ENCODE measurements at regions not wholly inside any gene's neighbourhood (a gene's known extent, or its start where the extent isn't known, plus 50 kb on each side); places are given as distances from the start of the nearest gene placed in this dataset.

DNA sequence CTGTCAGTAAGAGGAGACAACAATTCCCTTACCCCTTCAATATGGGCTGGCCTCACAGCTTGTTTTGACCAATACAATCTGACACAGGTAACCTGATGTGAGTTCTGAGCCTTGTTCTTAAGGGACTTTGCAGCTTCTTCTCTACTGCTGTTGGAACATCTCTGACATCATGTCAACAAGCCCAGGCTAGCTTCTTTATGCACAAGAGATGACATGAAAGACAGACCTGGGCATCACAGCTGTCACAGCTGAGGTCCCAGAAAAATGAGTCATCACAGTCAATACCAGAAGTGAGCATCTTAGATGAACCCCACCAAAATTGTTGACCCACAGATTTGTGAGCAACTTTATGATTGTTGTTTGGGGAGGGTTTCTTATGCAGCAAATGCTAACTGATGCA is 431.7 kb upstream of the PSMD7 start:
- no peaks in the 10 kb centered on the region for H4K20me1 ChIP-seq (replicated peaks; ENCODE audit: insufficient read depth)
- H3K4me3 Mint-ChIP-seq: no peak overlapping the region
- H3K9me3 Mint-ChIP-seq: no peaks in the 10 kb centered on the region
- DNase-seq (ENCODE audit: low spot score): no peak
- H3K79me2 ChIP-seq (replicated peaks; ENCODE audit: insufficient read depth): no peaks in the 10 kb centered on the region
- TF ChIP-seq ZNF114 (CRISPR knock-in tag; IDR thresholded peaks at IDR 0.05): no peak
- TF ChIP-seq NANOG (IDR thresholded peaks at IDR 0.05; ENCODE audit: borderline replicate concordance): no peak
- TF ChIP-seq, protein P1, sequence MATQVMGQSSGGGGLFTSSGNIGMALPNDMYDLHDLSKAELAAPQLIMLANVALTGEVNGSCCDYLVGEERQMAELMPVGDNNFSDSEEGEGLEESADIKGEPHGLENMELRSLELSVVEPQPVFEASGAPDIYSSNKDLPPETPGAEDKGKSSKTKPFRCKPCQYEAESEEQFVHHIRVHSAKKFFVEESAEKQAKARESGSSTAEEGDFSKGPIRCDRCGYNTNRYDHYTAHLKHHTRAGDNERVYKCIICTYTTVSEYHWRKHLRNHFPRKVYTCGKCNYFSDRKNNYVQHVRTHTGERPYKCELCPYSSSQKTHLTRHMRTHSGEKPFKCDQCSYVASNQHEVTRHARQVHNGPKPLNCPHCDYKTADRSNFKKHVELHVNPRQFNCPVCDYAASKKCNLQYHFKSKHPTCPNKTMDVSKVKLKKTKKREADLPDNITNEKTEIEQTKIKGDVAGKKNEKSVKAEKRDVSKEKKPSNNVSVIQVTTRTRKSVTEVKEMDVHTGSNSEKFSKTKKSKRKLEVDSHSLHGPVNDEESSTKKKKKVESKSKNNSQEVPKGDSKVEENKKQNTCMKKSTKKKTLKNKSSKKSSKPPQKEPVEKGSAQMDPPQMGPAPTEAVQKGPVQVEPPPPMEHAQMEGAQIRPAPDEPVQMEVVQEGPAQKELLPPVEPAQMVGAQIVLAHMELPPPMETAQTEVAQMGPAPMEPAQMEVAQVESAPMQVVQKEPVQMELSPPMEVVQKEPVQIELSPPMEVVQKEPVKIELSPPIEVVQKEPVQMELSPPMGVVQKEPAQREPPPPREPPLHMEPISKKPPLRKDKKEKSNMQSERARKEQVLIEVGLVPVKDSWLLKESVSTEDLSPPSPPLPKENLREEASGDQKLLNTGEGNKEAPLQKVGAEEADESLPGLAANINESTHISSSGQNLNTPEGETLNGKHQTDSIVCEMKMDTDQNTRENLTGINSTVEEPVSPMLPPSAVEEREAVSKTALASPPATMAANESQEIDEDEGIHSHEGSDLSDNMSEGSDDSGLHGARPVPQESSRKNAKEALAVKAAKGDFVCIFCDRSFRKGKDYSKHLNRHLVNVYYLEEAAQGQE (IDR thresholded peaks at IDR 0.05; ENCODE audit: unreplicated experiment): no peak
- TF ChIP-seq EZH2phosphoT487 (IDR thresholded peaks at IDR 0.05; ENCODE audit: unreplicated experiment): no peak
- TF ChIP-seq CREB1 (CRISPR knock-in tag; IDR thresholded peaks at IDR 0.05; ENCODE audit: low read depth): no peak
- TF ChIP-seq ZNF331 (CRISPR knock-in tag; IDR thresholded peaks at IDR 0.05; ENCODE audit: low read depth): no peak
- TF ChIP-seq, protein P2, sequence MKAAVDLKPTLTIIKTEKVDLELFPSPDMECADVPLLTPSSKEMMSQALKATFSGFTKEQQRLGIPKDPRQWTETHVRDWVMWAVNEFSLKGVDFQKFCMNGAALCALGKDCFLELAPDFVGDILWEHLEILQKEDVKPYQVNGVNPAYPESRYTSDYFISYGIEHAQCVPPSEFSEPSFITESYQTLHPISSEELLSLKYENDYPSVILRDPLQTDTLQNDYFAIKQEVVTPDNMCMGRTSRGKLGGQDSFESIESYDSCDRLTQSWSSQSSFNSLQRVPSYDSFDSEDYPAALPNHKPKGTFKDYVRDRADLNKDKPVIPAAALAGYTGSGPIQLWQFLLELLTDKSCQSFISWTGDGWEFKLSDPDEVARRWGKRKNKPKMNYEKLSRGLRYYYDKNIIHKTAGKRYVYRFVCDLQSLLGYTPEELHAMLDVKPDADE (IDR thresholded peaks at IDR 0.05): no peak
- no peak for TF ChIP-seq EZH2 (IDR thresholded peaks at IDR 0.05; ENCODE audit: low read depth, unreplicated experiment)
- TF ChIP-seq, protein P3, sequence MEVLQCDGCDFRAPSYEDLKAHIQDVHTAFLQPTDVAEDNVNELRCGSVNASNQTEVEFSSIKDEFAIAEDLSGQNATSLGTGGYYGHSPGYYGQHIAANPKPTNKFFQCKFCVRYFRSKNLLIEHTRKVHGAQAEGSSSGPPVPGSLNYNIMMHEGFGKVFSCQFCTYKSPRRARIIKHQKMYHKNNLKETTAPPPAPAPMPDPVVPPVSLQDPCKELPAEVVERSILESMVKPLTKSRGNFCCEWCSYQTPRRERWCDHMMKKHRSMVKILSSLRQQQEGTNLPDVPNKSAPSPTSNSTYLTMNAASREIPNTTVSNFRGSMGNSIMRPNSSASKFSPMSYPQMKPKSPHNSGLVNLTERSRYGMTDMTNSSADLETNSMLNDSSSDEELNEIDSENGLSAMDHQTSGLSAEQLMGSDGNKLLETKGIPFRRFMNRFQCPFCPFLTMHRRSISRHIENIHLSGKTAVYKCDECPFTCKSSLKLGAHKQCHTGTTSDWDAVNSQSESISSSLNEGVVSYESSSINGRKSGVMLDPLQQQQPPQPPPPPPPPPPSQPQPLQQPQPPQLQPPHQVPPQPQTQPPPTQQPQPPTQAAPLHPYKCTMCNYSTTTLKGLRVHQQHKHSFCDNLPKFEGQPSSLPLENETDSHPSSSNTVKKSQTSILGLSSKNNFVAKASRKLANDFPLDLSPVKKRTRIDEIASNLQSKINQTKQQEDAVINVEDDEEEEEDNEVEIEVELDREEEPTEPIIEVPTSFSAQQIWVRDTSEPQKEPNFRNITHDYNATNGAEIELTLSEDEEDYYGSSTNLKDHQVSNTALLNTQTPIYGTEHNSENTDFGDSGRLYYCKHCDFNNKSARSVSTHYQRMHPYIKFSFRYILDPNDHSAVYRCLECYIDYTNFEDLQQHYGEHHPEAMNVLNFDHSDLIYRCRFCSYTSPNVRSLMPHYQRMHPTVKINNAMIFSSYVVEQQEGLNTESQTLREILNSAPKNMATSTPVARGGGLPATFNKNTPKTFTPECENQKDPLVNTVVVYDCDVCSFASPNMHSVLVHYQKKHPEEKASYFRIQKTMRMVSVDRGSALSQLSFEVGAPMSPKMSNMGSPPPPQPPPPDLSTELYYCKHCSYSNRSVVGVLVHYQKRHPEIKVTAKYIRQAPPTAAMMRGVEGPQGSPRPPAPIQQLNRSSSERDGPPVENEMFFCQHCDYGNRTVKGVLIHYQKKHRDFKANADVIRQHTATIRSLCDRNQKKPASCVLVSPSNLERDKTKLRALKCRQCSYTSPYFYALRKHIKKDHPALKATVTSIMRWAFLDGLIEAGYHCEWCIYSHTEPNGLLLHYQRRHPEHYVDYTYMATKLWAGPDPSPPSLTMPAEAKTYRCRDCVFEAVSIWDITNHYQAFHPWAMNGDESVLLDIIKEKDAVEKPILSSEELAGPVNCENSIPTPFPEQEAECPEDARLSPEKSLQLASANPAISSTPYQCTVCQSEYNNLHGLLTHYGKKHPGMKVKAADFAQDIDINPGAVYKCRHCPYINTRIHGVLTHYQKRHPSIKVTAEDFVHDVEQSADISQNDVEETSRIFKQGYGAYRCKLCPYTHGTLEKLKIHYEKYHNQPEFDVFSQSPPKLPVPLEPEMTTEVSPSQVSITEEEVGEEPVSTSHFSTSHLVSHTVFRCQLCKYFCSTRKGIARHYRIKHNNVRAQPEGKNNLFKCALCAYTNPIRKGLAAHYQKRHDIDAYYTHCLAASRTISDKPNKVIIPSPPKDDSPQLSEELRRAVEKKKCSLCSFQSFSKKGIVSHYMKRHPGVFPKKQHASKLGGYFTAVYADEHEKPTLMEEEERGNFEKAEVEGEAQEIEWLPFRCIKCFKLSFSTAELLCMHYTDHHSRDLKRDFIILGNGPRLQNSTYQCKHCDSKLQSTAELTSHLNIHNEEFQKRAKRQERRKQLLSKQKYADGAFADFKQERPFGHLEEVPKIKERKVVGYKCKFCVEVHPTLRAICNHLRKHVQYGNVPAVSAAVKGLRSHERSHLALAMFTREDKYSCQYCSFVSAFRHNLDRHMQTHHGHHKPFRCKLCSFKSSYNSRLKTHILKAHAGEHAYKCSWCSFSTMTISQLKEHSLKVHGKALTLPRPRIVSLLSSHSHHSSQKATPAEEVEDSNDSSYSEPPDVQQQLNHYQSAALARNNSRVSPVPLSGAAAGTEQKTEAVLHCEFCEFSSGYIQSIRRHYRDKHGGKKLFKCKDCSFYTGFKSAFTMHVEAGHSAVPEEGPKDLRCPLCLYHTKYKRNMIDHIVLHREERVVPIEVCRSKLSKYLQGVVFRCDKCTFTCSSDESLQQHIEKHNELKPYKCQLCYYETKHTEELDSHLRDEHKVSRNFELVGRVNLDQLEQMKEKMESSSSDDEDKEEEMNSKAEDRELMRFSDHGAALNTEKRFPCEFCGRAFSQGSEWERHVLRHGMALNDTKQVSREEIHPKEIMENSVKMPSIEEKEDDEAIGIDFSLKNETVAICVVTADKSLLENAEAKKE (CRISPR knock-in tag; IDR thresholded peaks at IDR 0.05): no peak
- no peak for TF ChIP-seq JUNB (IDR thresholded peaks at IDR 0.05; ENCODE audit: unreplicated experiment)
- no peak for TF ChIP-seq POLR2AphosphoS5 (IDR thresholded peaks at IDR 0.05; ENCODE audit: low read depth)
- peaks cover 4% of the 10 kb centered on the region; the same call in 1 of the 2 replicates for H3K4me1 ChIP-seq (ENCODE audit: insufficient read depth)
- peaks cover 8% of the 10 kb centered on the region; the same call in 2 of the 3 replicates for H3K4me1 Mint-ChIP-seq
- no peaks in the 10 kb centered on the region for H3K9me2 ChIP-seq (ENCODE audit: insufficient read depth)
- H3K27me3 Mint-ChIP-seq (ENCODE audit: insufficient read depth, low read depth, poor library complexity): no peaks in the 10 kb centered on the region
- no peak overlapping the region for H3K4me2 ChIP-seq
- H3K27me3 ChIP-seq (ENCODE audit: insufficient read depth): no peaks in the 10 kb centered on the region
- H2AFZ ChIP-seq: no peak overlapping the region
- no peaks in the 10 kb centered on the region for H3K36me3 Mint-ChIP-seq (ENCODE audit: low read depth)
- no peak overlapping the region for H3K27ac ChIP-seq (ENCODE audit: low read depth)
- H3K4me3 ChIP-seq: no peak overlapping the region
- ATAC-seq: no peak
- no peaks in the 10 kb centered on the region for H3F3A ChIP-seq (replicated peaks; ENCODE audit: low read depth)
- no peak overlapping the region for H3K27ac Mint-ChIP-seq
- no peaks in the 10 kb centered on the region for H3K36me3 ChIP-seq (ENCODE audit: insufficient read depth)
